Astrocyte (in vitro differentiated cells and primary cell): ENCODE measurements at regions not wholly inside any gene's neighbourhood (a gene's known extent, or its start where the extent isn't known, plus 50 kb on each side); places are given as distances from the start of the nearest gene placed in this dataset.

Source experiments
- DNase-seq: peaks from one replicate; pipeline ENCODE4 v3.0.0-alpha.2; 2010; ENCODE audit warnings: low read depth
- FAIRE-seq: peaks from 2 replicates; lab custom pipeline; 2011; peaks lifted over from hg19 to GRCh38; lab: Jason Lieb, UNC
- H2AFZ ChIP-seq: 2 replicates; pipeline ENCODE4 v1.6.0; 2012; ENCODE audit warnings: low read depth, low read length, inconsistent platforms
- H3K27ac ChIP-seq: 2 replicates; pipeline ENCODE4 v1.5.1; 2011; ENCODE audit warnings: low read depth, low read length, inconsistent platforms
- H3K27me3 ChIP-seq: 2 replicates; pipeline ENCODE4 v1.6.0; 2011; ENCODE audit warnings: low read length, inconsistent platforms; ENCODE audit not compliant: insufficient read depth
- H3K36me3 ChIP-seq: 2 replicates; pipeline ENCODE4 v1.5.1; 2011; ENCODE audit warnings: low read length, inconsistent platforms; ENCODE audit not compliant: insufficient read depth
- H3K4me1 ChIP-seq: 2 replicates; pipeline ENCODE4 v1.5.1; 2011; ENCODE audit warnings: low read length, inconsistent platforms; ENCODE audit not compliant: insufficient read depth
- H3K4me2 ChIP-seq: 2 replicates; pipeline ENCODE4 v1.6.0; 2012; ENCODE audit warnings: low read length, inconsistent platforms
- H3K4me3 ChIP-seq: 2 replicates; pipeline ENCODE4 v1.5.1; 2011; ENCODE audit warnings: low read depth, mild to moderate bottlenecking, low read length, inconsistent platforms; ENCODE audit not compliant: insufficient read depth
- H3K79me2 ChIP-seq: 2 replicates; pipeline ENCODE4 v1.6.0; 2012; ENCODE audit warnings: mild to moderate bottlenecking, low read length, inconsistent platforms; ENCODE audit not compliant: insufficient read depth
- H3K9ac ChIP-seq: 2 replicates; pipeline ENCODE4 v1.6.0; 2012; ENCODE audit warnings: mild to moderate bottlenecking, low read length, inconsistent platforms
- H3K9me3 ChIP-seq: 2 replicates; pipeline ENCODE4 v1.5.1; 2012; ENCODE audit warnings: low read depth, mild to moderate bottlenecking, low read length, inconsistent platforms; ENCODE audit not compliant: insufficient read depth
- H4K20me1 ChIP-seq: 2 replicates; pipeline ENCODE4 v1.6.0; 2012; ENCODE audit warnings: low read length, inconsistent platforms; ENCODE audit not compliant: insufficient read depth
- H3K27ac Mint-ChIP-seq: one replicate; pipeline ENCODE4 v1.8.0; 2021; ENCODE audit warnings: mild to moderate bottlenecking, mixed read lengths; ENCODE audit not compliant: unreplicated experiment
- H3K27me3 Mint-ChIP-seq: one replicate; pipeline ENCODE4 v1.8.0; 2021; ENCODE audit warnings: low read depth, mixed read lengths; ENCODE audit not compliant: unreplicated experiment
- H3K36me3 Mint-ChIP-seq: one replicate; pipeline ENCODE4 v1.8.0; 2021; ENCODE audit warnings: low read depth, mixed read lengths; ENCODE audit not compliant: unreplicated experiment
- H3K4me1 Mint-ChIP-seq: one replicate; pipeline ENCODE4 v1.8.0; 2021; ENCODE audit warnings: low read depth, mixed read lengths; ENCODE audit not compliant: unreplicated experiment
- H3K4me3 Mint-ChIP-seq: one replicate; pipeline ENCODE4 v1.8.0; 2021; ENCODE audit warnings: mild to moderate bottlenecking, moderate library complexity, mixed read lengths; ENCODE audit not compliant: unreplicated experiment
- H3K9me3 Mint-ChIP-seq: one replicate; pipeline ENCODE4 v1.8.0; 2021; ENCODE audit warnings: mild to moderate bottlenecking, mixed read lengths; ENCODE audit not compliant: unreplicated experiment
- EZH2 ChIP-seq: IDR thresholded peaks from 2 replicates; pipeline ENCODE4 v1.6.1; 2012; ENCODE audit warnings: mild to moderate bottlenecking, low read length, inconsistent platforms; ENCODE audit not compliant: insufficient read depth
- TF ChIP-seq, protein P1 (sequence below): IDR thresholded peaks from 2 replicates; pipeline ENCODE4 v1.5.1; 2011; ENCODE audit warnings: low read depth, mild to moderate bottlenecking, inconsistent platforms, low read length, moderate library complexity; ENCODE audit not compliant: insufficient read depth

DNA sequence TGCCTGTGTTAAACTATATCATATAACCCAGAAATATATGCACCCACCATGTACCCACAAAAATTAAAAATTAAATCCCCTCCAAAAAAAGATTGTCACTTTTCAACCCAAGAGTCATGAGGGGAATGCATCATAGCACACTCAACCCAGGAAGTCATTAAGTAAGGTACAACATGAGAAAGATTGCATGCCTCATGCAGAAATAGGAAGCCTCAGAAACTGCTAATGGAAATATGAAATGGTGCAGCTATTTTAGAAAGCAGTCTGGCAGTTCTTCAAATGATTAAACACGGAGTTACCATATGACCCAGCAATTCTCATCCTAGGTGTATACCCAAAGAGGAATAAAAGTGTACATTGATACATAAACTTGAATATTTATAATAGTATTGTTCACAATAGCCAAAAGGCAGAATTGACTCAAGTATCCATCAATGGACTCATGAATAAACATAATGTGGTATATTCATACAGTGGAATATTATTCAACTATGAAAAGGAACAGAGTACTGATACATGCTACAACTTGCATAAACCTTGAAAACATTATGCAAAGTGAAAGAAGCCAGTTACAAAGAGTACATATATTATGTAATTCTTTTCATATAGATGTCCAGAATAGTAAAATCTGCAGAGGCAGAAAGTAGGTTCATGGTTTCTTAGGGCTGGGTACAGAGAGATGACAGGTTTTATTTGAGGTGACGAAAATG, 70.4 kb downstream of the TMEM100 start:
- Histone ChIP-seq H3K4me1 (no peaks in the 10 kb centered on the region), H3K9ac (no peak overlapping the region), H4K20me1 (no peaks in the 10 kb centered on the region), H2AFZ (no peak overlapping the region), H3K27ac (no peak overlapping the region), H3K9me3 (no peaks in the 10 kb centered on the region), H3K4me2 (no peak overlapping the region), H3K4me3 (no peak overlapping the region), H3K27me3 (no peaks in the 10 kb centered on the region), H3K79me2 (no peaks in the 10 kb centered on the region), H3K36me3 (no peaks in the 10 kb centered on the region)
- FAIRE-seq, result no peak
- Mint-ChIP-seq H3K36me3 (no peaks in the 10 kb centered on the region), H3K4me3 (no peak overlapping the region), H3K27me3 (no peaks in the 10 kb centered on the region), H3K9me3 (no peaks in the 10 kb centered on the region), H3K27ac (no peak overlapping the region), H3K4me1 (peaks cover 5% of the 10 kb centered on the region)
- TF ChIP-seq, protein P1, sequence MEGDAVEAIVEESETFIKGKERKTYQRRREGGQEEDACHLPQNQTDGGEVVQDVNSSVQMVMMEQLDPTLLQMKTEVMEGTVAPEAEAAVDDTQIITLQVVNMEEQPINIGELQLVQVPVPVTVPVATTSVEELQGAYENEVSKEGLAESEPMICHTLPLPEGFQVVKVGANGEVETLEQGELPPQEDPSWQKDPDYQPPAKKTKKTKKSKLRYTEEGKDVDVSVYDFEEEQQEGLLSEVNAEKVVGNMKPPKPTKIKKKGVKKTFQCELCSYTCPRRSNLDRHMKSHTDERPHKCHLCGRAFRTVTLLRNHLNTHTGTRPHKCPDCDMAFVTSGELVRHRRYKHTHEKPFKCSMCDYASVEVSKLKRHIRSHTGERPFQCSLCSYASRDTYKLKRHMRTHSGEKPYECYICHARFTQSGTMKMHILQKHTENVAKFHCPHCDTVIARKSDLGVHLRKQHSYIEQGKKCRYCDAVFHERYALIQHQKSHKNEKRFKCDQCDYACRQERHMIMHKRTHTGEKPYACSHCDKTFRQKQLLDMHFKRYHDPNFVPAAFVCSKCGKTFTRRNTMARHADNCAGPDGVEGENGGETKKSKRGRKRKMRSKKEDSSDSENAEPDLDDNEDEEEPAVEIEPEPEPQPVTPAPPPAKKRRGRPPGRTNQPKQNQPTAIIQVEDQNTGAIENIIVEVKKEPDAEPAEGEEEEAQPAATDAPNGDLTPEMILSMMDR, result no peak
- no peak for TF ChIP-seq EZH2
- no peak for DNase-seq

DNA sequence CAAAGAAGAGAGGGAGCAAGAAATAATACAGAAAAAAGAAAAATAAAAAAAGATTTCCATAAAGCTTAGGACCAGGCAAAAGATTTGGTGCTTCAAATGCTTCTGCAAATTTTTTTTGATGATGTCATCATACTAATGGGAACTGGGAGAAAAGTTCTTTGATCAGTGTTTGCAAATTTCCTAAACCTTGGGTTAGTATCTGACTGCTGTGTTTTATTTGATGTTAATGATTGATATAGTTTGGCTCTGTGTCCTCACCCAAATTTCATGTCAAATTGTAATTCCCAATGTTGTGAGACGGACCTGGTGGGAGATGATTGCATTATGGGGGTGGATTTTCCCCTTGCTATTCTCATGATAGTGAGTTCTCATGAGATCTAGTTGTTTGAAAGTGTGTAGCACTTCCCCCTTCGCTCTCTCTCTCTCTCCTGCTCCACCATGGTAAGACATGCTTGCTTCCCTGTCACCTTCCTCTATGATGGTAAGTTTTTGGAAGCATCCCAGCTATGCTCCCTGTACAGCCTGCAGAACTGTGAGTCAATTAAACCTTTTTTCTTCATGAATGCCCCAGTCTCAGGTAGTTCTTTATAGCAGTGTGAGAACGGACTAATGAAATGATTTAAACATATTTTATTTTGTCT, 72.6 kb downstream of the TMEM100 start:
- Mint-ChIP-seq H3K4me1 (peaks cover 5% of the 10 kb centered on the region), H3K27me3 (no peaks in the 10 kb centered on the region), H3K4me3 (no peak overlapping the region), H3K36me3 (no peaks in the 10 kb centered on the region), H3K27ac (no peak overlapping the region), H3K9me3 (no peaks in the 10 kb centered on the region)
- Histone ChIP-seq H3K4me1 (no peaks in the 10 kb centered on the region), H4K20me1 (no peaks in the 10 kb centered on the region), H3K4me2 (no peak overlapping the region), H3K9ac (no peak overlapping the region), H3K27me3 (no peaks in the 10 kb centered on the region), H3K36me3 (no peaks in the 10 kb centered on the region), H3K9me3 (no peaks in the 10 kb centered on the region), H3K27ac (no peak overlapping the region), H3K4me3 (no peak overlapping the region), H2AFZ (no peak overlapping the region), H3K79me2 (no peaks in the 10 kb centered on the region)
- FAIRE-seq, result no peak
- no peak for TF ChIP-seq EZH2
- DNase-seq, result no peak

DNA sequence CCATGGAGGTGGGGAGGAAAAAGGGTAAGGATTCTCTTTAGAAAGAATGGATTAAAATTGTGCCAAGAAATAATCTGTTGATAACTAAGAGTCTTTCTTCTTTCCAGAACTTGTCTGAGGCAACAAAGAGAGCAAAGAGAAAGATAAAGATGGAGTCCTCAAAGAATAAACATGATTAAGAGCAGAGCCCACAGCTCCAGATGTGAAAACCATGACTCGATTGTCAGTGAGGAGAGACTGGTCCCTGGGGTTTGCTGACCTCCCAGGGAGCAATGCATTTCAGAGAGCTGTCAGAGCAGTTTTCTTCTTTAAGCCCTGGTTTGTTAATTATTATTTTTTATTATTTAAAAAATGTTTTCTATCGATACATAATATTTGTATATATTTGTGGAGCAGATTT, 74.6 kb downstream of the TMEM100 start:
- no peak for FAIRE-seq
- no peak overlapping the region for H2AFZ ChIP-seq
- H3K27ac ChIP-seq, result no peak overlapping the region
- H3K4me1 ChIP-seq, result no peaks in the 10 kb centered on the region
- Mint-ChIP-seq H3K4me3 (no peak overlapping the region), H3K36me3 (no peaks in the 10 kb centered on the region), H3K4me1 (peaks cover 5% of the 10 kb centered on the region), H3K27ac (no peak overlapping the region), H3K9me3 (peaks cover 2% of the 10 kb centered on the region), H3K27me3 (no peaks in the 10 kb centered on the region)
- H3K9ac ChIP-seq, result no peak overlapping the region
- H3K79me2 ChIP-seq, result no peaks in the 10 kb centered on the region
- H3K4me3 ChIP-seq, result no peak overlapping the region
- H3K4me2 ChIP-seq, result no peak overlapping the region
- no peaks in the 10 kb centered on the region for H3K27me3 ChIP-seq
- no peaks in the 10 kb centered on the region for H3K9me3 ChIP-seq
- no peaks in the 10 kb centered on the region for H4K20me1 ChIP-seq
- no peak for DNase-seq
- no peaks in the 10 kb centered on the region for H3K36me3 ChIP-seq
- no peak for TF ChIP-seq EZH2
- TF ChIP-seq, protein P1, result no peak
